ENCODE measurements at regions not wholly inside any gene's neighbourhood (a gene's known extent, or its start where the extent isn't known, plus 50 kb on each side); places are given as distances from the start of the nearest gene placed in this dataset.

DNA sequence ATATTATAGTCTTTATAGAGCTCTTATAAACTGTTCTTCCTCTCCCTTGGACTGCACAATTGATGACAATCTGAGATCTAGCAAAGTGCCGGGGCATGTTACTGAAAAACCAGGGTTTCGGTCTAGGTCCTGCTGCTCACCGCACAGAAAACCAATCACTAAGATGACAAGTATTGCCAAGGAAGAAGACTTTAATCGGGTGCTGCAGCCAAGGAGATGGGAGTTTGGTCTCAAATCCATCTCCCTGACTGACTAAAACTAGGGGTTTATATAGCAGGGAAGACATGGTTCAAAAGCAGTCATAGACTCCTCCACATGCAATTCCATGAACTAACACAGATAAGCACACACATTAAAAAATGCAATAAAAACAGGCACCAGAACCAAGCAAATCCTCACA lies 390.6 kb downstream of the NFIB start:
- TF ChIP-seq ZC3H10 (CRISPR knock-in tag; IDR thresholded peaks at IDR 0.05) = no peak
- TF ChIP-seq, protein P1, sequence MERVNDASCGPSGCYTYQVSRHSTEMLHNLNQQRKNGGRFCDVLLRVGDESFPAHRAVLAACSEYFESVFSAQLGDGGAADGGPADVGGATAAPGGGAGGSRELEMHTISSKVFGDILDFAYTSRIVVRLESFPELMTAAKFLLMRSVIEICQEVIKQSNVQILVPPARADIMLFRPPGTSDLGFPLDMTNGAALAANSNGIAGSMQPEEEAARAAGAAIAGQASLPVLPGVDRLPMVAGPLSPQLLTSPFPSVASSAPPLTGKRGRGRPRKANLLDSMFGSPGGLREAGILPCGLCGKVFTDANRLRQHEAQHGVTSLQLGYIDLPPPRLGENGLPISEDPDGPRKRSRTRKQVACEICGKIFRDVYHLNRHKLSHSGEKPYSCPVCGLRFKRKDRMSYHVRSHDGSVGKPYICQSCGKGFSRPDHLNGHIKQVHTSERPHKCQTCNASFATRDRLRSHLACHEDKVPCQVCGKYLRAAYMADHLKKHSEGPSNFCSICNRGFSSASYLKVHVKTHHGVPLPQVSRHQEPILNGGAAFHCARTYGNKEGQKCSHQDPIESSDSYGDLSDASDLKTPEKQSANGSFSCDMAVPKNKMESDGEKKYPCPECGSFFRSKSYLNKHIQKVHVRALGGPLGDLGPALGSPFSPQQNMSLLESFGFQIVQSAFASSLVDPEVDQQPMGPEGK (CRISPR knock-in tag; IDR thresholded peaks at IDR 0.05; ENCODE audit: borderline replicate concordance) = no peak
- TF ChIP-seq TOX (CRISPR knock-in tag; IDR thresholded peaks at IDR 0.05; ENCODE audit: borderline replicate concordance) = no peak
- TF ChIP-seq, protein P2, sequence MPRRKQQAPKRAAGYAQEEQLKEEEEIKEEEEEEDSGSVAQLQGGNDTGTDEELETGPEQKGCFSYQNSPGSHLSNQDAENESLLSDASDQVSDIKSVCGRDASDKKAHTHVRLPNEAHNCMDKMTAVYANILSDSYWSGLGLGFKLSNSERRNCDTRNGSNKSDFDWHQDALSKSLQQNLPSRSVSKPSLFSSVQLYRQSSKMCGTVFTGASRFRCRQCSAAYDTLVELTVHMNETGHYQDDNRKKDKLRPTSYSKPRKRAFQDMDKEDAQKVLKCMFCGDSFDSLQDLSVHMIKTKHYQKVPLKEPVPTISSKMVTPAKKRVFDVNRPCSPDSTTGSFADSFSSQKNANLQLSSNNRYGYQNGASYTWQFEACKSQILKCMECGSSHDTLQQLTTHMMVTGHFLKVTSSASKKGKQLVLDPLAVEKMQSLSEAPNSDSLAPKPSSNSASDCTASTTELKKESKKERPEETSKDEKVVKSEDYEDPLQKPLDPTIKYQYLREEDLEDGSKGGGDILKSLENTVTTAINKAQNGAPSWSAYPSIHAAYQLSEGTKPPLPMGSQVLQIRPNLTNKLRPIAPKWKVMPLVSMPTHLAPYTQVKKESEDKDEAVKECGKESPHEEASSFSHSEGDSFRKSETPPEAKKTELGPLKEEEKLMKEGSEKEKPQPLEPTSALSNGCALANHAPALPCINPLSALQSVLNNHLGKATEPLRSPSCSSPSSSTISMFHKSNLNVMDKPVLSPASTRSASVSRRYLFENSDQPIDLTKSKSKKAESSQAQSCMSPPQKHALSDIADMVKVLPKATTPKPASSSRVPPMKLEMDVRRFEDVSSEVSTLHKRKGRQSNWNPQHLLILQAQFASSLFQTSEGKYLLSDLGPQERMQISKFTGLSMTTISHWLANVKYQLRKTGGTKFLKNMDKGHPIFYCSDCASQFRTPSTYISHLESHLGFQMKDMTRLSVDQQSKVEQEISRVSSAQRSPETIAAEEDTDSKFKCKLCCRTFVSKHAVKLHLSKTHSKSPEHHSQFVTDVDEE (CRISPR knock-in tag; IDR thresholded peaks at IDR 0.05) = no peak
- TF ChIP-seq PPARA (CRISPR knock-in tag; IDR thresholded peaks at IDR 0.05; ENCODE audit: borderline replicate concordance) = no peak
- no peak for TF ChIP-seq RARB (CRISPR knock-in tag; IDR thresholded peaks at IDR 0.05)
- TF ChIP-seq ZFP3 (CRISPR knock-in tag; IDR thresholded peaks at IDR 0.05) = no peak
- TF ChIP-seq, protein P3, sequence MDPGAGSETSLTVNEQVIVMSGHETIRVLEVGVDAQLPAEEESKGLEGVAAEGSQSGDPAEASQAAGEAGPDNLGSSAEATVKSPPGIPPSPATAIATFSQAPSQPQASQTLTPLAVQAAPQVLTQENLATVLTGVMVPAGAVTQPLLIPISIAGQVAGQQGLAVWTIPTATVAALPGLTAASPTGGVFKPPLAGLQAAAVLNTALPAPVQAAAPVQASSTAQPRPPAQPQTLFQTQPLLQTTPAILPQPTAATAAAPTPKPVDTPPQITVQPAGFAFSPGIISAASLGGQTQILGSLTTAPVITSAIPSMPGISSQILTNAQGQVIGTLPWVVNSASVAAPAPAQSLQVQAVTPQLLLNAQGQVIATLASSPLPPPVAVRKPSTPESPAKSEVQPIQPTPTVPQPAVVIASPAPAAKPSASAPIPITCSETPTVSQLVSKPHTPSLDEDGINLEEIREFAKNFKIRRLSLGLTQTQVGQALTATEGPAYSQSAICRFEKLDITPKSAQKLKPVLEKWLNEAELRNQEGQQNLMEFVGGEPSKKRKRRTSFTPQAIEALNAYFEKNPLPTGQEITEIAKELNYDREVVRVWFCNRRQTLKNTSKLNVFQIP (CRISPR knock-in tag; IDR thresholded peaks at IDR 0.05; ENCODE audit: borderline replicate concordance, low read depth) = no peak
- TF ChIP-seq ARNTL (CRISPR knock-in tag; IDR thresholded peaks at IDR 0.05; ENCODE audit: borderline replicate concordance, low read depth) = no peak
- TF ChIP-seq ZFP30 (CRISPR knock-in tag; IDR thresholded peaks at IDR 0.05) = no peak
- no peak for ATAC-seq

DNA sequence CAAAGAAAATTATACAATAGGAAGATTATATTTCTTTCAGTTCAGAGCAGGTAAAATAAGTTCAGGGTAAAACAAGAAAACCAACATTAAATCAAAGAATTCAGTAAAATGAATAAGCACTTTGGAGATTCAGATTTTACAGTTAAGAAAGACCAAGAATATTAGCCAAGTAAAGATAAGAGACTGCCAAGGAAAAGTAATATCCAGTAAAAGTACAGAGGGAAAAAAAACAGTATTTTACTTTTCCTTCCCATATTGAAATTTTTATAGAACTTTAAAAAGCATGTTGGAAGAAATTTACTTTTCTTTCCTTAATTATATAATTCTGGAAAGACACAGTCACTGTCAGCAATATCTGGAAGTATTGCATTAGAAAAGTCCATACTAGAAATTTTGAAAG lies 393.4 kb downstream of the NFIB start:
- no peak for ATAC-seq
- TF ChIP-seq TCF4 (CRISPR knock-in tag; IDR thresholded peaks at IDR 0.05; ENCODE audit: borderline replicate concordance) = no peak
- no peak for TF ChIP-seq BACH2 (CRISPR knock-in tag; IDR thresholded peaks at IDR 0.05; ENCODE audit: borderline replicate concordance)
- TF ChIP-seq TOX (CRISPR knock-in tag; IDR thresholded peaks at IDR 0.05; ENCODE audit: borderline replicate concordance) = no peak
- TF ChIP-seq CSDC2 (CRISPR knock-in tag; IDR thresholded peaks at IDR 0.05) = no peak
- TF ChIP-seq ZFP30 (CRISPR knock-in tag; IDR thresholded peaks at IDR 0.05) = no peak
- no peak for TF ChIP-seq ZNF565 (CRISPR knock-in tag; conservative IDR thresholded peaks at IDR 0.05; ENCODE audit: low read depth)
- TF ChIP-seq ZFP3 (CRISPR knock-in tag; IDR thresholded peaks at IDR 0.05) = no peak
- TF ChIP-seq OSR1 (CRISPR knock-in tag; IDR thresholded peaks at IDR 0.05) = no peak
- no peak for TF ChIP-seq GLIS3 (CRISPR knock-in tag; IDR thresholded peaks at IDR 0.05)

DNA sequence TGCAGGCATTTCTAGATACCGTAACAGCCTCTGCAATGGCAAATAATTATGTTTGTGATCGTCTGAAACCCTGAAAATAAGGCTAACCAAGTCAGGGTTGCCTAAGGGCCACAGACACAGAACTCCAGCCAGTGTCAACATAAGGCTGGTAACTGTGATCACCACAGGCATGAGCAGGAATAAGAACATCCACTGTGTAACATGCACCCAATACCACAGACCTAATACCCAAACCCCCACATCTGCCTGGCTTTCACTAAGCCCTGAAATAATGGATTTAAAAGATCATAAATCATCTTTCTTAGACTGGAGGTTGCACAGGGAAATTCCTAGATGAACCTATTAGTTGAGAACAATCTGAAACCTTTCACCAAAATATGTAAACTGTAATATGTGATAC lies 394.5 kb downstream of the NFIB start:
- TF ChIP-seq, protein P3 (CRISPR knock-in tag; IDR thresholded peaks at IDR 0.05; ENCODE audit: borderline replicate concordance, low read depth) = no peak
- TF ChIP-seq, protein P1 (CRISPR knock-in tag; IDR thresholded peaks at IDR 0.05; ENCODE audit: borderline replicate concordance) = no peak
- TF ChIP-seq CSDC2 (CRISPR knock-in tag; IDR thresholded peaks at IDR 0.05) (no peak), ESRRG (CRISPR knock-in tag; IDR thresholded peaks at IDR 0.05) (no peak), PPARA (CRISPR knock-in tag; IDR thresholded peaks at IDR 0.05; ENCODE audit: borderline replicate concordance) (no peak), ISL1 (CRISPR knock-in tag; IDR thresholded peaks at IDR 0.05) (no peak), TOX (CRISPR knock-in tag; IDR thresholded peaks at IDR 0.05; ENCODE audit: borderline replicate concordance) (no peak), ARNTL (CRISPR knock-in tag; IDR thresholded peaks at IDR 0.05; ENCODE audit: borderline replicate concordance, low read depth) (no peak), ZC3H10 (CRISPR knock-in tag; IDR thresholded peaks at IDR 0.05) (no peak), TCF4 (CRISPR knock-in tag; IDR thresholded peaks at IDR 0.05; ENCODE audit: borderline replicate concordance) (no peak), ZNF565 (CRISPR knock-in tag; conservative IDR thresholded peaks at IDR 0.05; ENCODE audit: low read depth) (no peak), ZNF8 (CRISPR knock-in tag; IDR thresholded peaks at IDR 0.05) (no peak), ZFP3 (CRISPR knock-in tag; IDR thresholded peaks at IDR 0.05) (no peak), GLIS3 (CRISPR knock-in tag; IDR thresholded peaks at IDR 0.05) (no peak), BACH2 (CRISPR knock-in tag; IDR thresholded peaks at IDR 0.05; ENCODE audit: borderline replicate concordance) (no peak), ZFP30 (CRISPR knock-in tag; IDR thresholded peaks at IDR 0.05) (no peak)
- TF ChIP-seq, protein P4, sequence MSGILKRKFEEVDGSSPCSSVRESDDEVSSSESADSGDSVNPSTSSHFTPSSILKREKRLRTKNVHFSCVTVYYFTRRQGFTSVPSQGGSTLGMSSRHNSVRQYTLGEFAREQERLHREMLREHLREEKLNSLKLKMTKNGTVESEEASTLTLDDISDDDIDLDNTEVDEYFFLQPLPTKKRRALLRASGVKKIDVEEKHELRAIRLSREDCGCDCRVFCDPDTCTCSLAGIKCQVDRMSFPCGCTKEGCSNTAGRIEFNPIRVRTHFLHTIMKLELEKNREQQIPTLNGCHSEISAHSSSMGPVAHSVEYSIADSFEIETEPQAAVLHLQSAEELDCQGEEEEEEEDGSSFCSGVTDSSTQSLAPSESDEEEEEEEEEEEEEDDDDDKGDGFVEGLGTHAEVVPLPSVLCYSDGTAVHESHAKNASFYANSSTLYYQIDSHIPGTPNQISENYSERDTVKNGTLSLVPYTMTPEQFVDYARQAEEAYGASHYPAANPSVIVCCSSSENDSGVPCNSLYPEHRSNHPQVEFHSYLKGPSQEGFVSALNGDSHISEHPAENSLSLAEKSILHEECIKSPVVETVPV (CRISPR knock-in tag; IDR thresholded peaks at IDR 0.05) = no peak
- TF ChIP-seq, protein P2 (CRISPR knock-in tag; IDR thresholded peaks at IDR 0.05) = no peak
- ATAC-seq = no peak

Measured in SK-N-SH treated with all-trans-retinoic acid at 6 μM for 48 hours (cell line).